ENCODE measurements at regions not wholly inside any gene's neighbourhood (a gene's known extent, or its start where the extent isn't known, plus 50 kb on each side); places are given as distances from the start of the nearest gene placed in this dataset.
A peak's percentile ranks its signal among the peaks of the same experiment; 100 is the strongest.

DNA sequence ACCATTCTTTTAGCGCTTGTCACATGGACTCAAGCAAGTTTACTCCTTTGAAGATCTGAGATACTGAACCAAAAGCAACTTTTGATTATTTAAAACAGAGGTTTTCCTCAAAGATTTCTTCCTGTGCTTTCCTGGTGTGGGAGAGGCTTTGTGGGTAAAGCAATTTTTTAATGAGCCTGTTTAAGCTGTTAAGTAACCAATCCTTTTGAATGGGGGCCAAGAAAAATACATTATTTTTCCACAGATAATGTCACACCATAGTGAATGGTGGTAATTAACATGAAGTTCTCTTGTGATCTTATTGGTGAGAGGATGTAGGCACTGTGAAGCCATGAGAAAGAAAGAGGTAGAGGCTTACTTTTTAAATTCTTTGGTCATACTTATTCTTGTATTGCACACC is 55.8 kb upstream of the OBI1 start:
- H3K27ac ChIP-seq (ENCODE audit: low read depth, low read length): no peak overlapping the region
- DNase-seq (ENCODE audit: low read depth in 1 of 2, low spot score in 2 of 2): no peak
- no peak overlapping the region for H3K56ac ChIP-seq (replicated peaks; ENCODE audit: insufficient read length, low read depth, low read length)
- no peak overlapping the region for H2BK120ac ChIP-seq (replicated peaks; ENCODE audit: low read depth, low read length)
- H3K9ac ChIP-seq (replicated peaks in 1 of 4; ENCODE audit: extremely low read depth in 1 of 4, low read depth in 3 of 4, low read length in 3 of 4): no peak overlapping the region
- no peak overlapping the region for H4K91ac ChIP-seq (replicated peaks; ENCODE audit: insufficient read length, low read length)
- H3K4me2 ChIP-seq (ENCODE audit: insufficient read depth in 1 of 2, low read depth in 2 of 2, low read length in 2 of 2): no peak overlapping the region
- H3K79me1 ChIP-seq (ENCODE audit: low read depth, low read length): no peaks in the 10 kb centered on the region
- no peaks in the 10 kb centered on the region for H3K79me2 ChIP-seq (ENCODE audit: control insufficient read depth in 1 of 2, insufficient read depth in 2 of 2, low read length in 2 of 2)
- no peak overlapping the region for H2BK20ac ChIP-seq (ENCODE audit: low read length)
- ChIA-PET POLR2A (ENCODE audit: partially characterized antibody) (no interaction called here), CTCF (ENCODE audit: partially characterized antibody) (interaction anchor here (0.7 to 1.2 kb wide), 2 partner anchors 13 to 25 kb away, joined by 3 read pairs; no protein-coding TSS in a partner anchor)
- H2BK15ac ChIP-seq (ENCODE audit: low read length): no peak overlapping the region
- H2BK5ac ChIP-seq (ENCODE audit: low read depth, low read length): no peak overlapping the region
- TF ChIP-seq BRCA1 (IDR thresholded peaks at IDR 0.05; ENCODE audit: low read depth, low read length) (no peak), GABPA (IDR thresholded peaks at IDR 0.05; ENCODE audit: borderline replicate concordance, insufficient read depth, low read length) (no peak), SP1 (IDR thresholded peaks at IDR 0.05; ENCODE audit: low read depth, low read length) (no peak), KDM4A (IDR thresholded peaks at IDR 0.05; ENCODE audit: low read depth, low read length, severe bottlenecking) (no peak), RFX5 (IDR thresholded peaks at IDR 0.05; ENCODE audit: borderline replicate concordance, low read depth, low read length) (no peak), SRF (IDR thresholded peaks at IDR 0.05; ENCODE audit: low read depth, low read length) (no peak), JUN (IDR thresholded peaks at IDR 0.05; ENCODE audit: low read depth, low read length) (no peak), BACH1 (IDR thresholded peaks at IDR 0.05; ENCODE audit: low read length) (no peak), PHF8 (conservative IDR thresholded peaks at IDR 0.05; ENCODE audit: low read depth, low read length) (no peak), JUND (IDR thresholded peaks at IDR 0.05; ENCODE audit: low read length) (no peak), YY1 (IDR thresholded peaks at IDR 0.05; ENCODE audit: low read depth, low read length) (no peak)
- TF ChIP-seq, protein P1, sequence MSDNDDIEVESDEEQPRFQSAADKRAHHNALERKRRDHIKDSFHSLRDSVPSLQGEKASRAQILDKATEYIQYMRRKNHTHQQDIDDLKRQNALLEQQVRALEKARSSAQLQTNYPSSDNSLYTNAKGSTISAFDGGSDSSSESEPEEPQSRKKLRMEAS (IDR thresholded peaks at IDR 0.05): no peak
- H3K9me3 ChIP-seq (ENCODE audit: insufficient read depth in 2 of 2, low read depth in 1 of 2, low read length in 1 of 2): no peaks in the 10 kb centered on the region
- no peaks in the 10 kb centered on the region for H3K36me3 ChIP-seq (ENCODE audit: control insufficient read depth in 2 of 4, insufficient read depth in 4 of 4, low read length in 3 of 4)
- no peak overlapping the region for H2BK12ac ChIP-seq (ENCODE audit: low read depth, low read length)
- no peak overlapping the region for H3K14ac ChIP-seq (ENCODE audit: insufficient read length)
- no peak overlapping the region for H3K18ac ChIP-seq (ENCODE audit: extremely low read depth, low read length)
- 100% methylated on average over 1 of the region's 1 CpG; no CpG with 5 or more reads in 1 of the 2 experiments for WGBS, 2 experiments (ENCODE audit: extremely low coverage in 1 of 2, insufficient coverage in 1 of 2, insufficient read length in 1 of 2, insufficient replicate concordance in 2 of 2, low coverage in 1 of 2, low lambda C conversion rate in 2 of 2, missing lambda C conversion rate in 1 of 2)
- peaks cover 0 to 3% (median under 1%) of the 10 kb centered on the region in 4 experiments; a peak in 2 of 7 replicates for H3K4me1 ChIP-seq (replicated peaks in 1 of 4; ENCODE audit: control insufficient read depth in 3 of 4, insufficient read depth in 4 of 4, low read length in 3 of 4)
- H2AK5ac ChIP-seq (ENCODE audit: low read depth, low read length): no peak overlapping the region
- H4K8ac ChIP-seq (ENCODE audit: extremely low read depth, insufficient read depth, low read length): no peak overlapping the region
- H3K4me3 ChIP-seq (ENCODE audit: extremely low read depth in 1 of 4, insufficient read depth in 2 of 4, low read depth in 3 of 4, low read length in 4 of 4): no peak overlapping the region
- H3K27me3 ChIP-seq (replicated peaks in 1 of 4; ENCODE audit: control insufficient read depth in 3 of 4, extremely low read depth in 1 of 4, insufficient read depth in 3 of 4, low read length in 3 of 4): no peaks in the 10 kb centered on the region
- H4K20me1 ChIP-seq (replicated peaks in 1 of 2; ENCODE audit: control insufficient read depth in 1 of 2, insufficient read depth in 2 of 2, low read length in 2 of 2): no peaks in the 10 kb centered on the region
- no peak for FAIRE-seq
- 0 out of 2 replicates have a peak overlapping the region, but pooled peaks have one; percentile 16 for H2AFZ ChIP-seq (ENCODE audit: low read length)
- no peak overlapping the region for H3K23ac ChIP-seq (ENCODE audit: insufficient read length)
- H3K4ac ChIP-seq (replicated peaks; ENCODE audit: insufficient read length, low read depth, low read length): no peak overlapping the region
- H3K23me2 ChIP-seq (ENCODE audit: low read depth, low read length): no peaks in the 10 kb centered on the region
- H4K5ac ChIP-seq (ENCODE audit: insufficient read length, low read depth, low read length): no peak overlapping the region

Measured in H1 (cell line).